A673 (cell line): ENCODE measurements at regions not wholly inside any gene's neighbourhood (a gene's known extent, or its start where the extent isn't known, plus 50 kb on each side); places are given as distances from the start of the nearest gene placed in this dataset.

Experiments used
- CTCF ChIP-seq: fragments of 300-800, 200-600 bp; sonication (generic); conservative IDR thresholded peaks from 2 replicates; pipeline ENCODE4 v1.5.1; 2017; ENCODE audit warnings: low read depth, mild to moderate bottlenecking, antibody characterized with exemption, low read length, moderate library complexity, mixed read lengths
- EZH2 ChIP-seq: fragments of 200-600 bp; sonication (generic); IDR thresholded peaks from 2 replicates; pipeline ENCODE4 v1.6.1; 2017; ENCODE audit warnings: borderline replicate concordance, low read depth, mild to moderate bottlenecking, mixed read lengths, antibody characterized with exemption, low read length; ENCODE audit not compliant: poor library complexity, severe bottlenecking

DNA sequence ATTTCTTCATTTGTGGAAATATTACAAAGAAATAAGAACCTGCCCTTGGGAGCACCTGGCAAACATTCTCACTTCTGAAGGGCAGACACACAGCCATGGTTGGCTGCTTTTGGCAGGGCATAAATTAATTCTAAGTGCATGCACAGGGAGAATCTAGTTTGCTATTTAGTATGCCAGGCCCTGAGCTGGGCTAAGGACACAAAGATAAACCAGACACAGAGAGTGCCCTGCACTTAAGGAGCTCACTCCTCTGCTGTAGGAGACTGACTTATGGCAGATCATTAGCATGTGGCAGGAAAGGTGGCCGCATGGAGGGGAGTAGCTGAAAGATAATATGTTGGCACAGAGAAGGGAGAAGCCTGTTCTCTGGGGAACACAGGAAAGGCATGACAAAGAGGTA, 367.0 kb downstream of the LPIN1 start:
- TF ChIP-seq CTCF (no peak), EZH2 (no peak)
